NK-92 (cell line): ENCODE measurements at regions not wholly inside any gene's neighbourhood (a gene's known extent, or its start where the extent isn't known, plus 50 kb on each side); places are given as distances from the start of the nearest gene placed in this dataset.

Source experiments
- DNase-seq: peaks from one replicate; lab custom pipeline; 2025; ENCODE audit not compliant: unreplicated experiment; lab: John Stamatoyannopoulos, UW

DNA sequence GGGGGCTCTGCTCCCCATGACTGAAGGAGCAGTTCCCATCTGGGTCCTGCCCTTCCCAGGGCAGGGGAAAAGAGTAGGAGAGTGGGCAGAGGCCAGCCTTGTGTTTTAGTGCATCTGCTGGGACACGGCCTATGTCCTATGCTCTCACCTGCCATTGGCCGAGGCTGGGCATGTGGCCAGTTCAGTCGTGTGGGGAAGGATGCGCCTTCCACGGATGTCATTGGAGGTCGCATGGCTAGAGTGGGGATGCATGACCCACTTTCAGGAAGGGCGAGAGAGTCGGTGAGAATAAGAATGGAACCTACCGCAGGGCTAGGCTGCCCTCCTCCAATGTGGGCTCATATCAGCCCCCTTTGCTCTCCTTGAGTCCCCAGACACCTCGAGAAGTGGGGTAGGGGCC is 70.9 kb upstream of the HAAO start:
- DNase-seq: no peak

DNA sequence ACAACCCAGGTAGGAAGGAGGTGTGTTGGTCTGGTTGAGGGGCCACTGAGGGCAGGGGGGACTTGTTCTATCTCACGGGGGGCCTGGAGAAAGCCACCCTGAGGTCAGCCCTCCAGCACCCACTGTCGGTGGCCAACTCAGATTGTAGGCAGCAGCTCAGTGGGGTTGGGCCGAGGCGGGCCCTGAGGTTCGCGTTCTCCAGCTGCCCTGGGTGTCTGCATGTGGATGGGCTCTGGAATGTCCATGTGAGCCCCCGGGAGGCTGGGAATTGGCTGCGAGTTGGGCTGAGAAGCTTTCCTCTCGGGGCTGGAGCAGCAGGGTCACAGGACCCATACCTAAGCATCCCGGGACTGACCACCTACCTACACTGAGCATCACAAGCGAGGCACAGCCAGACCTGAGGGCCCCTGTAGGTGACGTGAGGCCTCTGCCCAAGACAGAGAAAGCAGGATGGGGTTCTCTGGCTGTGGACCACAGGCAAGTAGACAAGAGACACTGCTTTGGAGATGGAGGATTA is 70.3 kb upstream of the HAAO start:
- DNase-seq: no peak

DNA sequence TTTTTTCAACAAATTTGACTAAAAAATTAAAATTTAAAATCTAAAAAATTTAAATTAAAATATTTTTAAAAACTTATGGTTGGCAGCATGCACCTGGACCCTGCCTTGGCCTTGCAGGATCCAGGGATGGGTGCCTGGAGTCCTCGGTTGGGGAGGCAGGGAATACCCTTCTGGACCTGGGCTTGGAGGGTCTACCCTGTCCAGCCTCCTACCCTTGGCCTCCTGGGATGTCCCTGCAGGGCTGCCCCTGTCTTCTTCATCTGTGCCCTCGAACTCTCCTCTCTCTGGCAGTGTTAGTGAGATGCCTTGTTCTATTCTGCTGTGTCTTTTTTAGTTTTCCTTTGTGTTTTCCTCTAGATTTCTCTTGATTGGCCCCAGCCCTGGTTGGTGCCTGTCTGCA is 68.9 kb upstream of the HAAO start:
- DNase-seq: no peak

DNA sequence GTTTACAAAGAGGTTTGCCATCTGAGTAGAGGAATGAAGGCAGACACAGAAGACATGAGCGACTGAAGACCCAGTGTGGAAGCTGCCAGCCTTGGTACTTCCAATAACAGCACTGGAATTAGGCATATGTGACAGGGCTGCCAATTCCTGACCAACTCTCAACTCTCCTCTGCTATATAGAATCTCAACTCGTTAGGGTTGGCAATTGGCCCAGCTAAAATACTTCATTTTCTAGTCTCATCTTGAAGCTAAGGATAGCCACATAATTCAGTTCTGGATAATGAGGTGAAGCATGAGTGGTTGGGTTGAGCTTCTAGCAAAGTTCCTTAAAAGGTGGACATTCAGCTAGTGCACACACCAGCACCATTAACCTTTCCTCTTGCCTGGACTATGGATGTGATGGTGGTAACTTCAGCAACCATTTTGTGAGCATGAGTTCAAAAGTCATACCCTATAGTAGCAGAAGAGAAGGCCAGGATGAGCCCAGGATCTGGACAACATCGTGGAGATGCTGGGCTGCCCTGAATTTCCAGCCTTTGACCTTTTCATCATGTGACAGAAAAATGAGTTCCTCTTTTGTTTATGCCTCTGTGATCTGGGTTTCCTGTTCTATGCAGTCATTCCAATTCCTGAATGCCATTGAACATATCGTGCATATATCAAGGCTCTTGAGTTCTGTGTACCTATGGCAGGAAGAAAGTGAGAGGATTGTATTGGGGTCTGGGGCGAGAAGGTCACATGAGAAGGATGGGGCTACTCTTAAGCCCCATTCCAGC is 68.1 kb upstream of the HAAO start:
- DNase-seq: no peak

DNA sequence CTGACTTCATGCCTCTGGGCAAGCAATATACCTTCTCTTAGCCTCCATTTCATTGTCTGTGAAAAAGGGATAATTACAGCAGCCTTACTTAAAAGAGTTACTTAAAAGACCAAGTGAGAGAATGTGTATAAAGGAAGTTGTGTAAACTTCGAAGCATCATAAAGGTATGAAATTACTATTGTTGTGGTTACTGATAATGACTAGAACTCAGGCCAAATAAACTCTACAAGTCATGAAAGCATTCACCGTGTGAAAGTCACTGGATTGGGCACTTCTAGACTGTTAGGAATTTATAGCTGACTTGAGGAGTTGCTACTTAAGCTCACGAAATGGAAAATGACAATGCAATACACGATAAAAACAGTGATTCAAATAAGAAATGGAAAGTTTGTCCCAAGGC is 67.4 kb upstream of the HAAO start:
- DNase-seq: no peak

DNA sequence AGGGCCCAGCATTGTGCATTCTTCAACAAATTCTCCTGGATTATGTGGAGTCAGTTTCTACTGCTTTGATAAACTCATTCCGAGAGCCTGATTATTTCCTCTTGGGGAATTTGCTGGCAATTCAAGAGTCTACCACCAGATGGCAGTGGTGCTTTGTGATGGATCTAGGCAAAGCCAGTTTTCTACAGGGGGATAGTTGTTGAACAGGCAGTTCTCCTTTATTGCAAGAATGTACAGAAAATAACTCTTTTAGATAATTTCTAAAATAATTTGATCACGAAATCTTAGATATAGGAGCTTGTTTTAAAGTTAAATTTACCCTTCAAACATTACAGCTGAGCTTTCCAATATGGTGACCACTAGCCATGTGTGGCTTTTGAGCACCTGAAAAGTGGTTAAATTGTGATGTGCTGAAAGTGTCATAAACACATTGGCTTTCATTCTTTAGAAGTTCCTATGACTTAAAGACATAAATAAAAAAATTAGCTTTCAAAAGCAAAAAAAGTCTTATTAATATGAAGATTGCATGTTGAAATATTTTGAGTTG is 66.7 kb upstream of the HAAO start:
- DNase-seq: no peak

DNA sequence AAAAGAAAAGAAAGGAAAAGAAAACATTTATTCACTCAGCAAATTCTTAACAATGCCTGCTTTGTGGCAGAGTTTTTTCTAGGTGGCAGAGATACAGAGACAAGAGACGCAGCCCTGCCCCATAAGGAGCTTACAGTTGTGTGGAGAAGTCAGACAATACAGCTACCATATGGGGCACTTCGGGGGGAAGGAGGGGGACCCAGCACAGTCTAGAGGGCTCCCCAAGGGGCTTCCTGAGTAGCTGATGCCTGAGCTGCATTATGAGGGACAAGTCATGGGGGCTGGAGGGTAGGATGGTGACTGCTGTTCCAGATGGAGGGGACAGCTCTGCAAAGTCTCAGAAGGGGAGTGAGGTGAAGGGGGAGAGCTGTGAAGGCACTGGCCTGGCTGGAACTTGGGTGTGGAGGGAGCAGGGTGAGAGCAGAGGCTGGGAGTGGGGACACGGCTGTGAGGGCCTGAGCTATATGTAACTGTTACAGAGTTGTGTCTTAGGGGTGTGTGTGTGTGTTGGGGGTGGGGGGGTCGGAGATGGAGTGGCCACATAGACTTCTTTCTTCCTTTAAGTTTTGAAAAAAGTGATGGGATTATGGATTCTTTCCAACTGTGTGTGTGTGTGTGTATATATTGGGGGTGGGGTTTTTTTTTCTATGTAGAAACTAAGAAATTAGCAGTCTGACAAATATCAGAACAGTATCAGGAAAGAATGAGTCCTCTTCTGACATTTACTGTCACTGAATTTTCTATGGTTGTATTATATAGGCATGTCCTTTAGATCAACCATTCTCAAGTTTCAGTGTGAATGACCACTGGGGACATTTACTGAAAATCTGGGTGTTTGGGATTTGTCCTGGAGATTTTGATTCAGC is 66.0 kb upstream of the HAAO start:
- no peak for DNase-seq

DNA sequence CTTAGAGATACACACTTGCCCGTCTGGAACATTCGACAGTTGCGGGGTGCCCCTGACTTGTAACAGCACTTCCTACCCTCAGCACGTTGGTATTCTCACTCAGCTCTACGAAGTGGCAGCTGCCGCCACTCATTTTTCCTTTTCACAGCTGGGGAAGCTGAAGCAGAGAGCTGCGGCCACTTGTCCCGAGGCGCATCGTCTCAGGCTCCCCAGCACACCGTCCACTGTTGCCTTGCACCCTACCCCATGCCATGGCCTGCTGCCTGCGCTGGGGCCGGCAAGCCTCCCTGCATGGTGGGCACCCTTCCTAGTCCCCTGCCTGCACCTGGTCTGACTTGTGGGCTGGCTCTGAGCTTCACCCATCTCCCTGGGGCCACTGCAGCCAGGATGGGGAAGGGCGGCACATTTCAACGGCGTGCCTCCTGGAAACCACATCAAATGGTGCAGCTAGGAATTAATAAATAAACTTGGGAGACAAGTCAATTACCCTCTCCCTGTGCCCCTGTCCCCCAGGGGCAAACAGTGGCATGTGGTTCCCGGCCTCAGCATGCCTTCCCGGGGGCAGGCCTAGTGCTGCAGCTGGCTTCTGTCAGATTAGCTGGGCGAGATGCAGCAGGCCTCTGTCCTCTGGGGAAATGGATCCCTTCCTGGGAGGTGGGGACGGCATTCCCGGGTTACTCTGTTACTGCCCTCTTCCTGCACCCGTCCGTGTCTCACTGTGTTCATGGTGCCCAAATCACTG is 64.7 kb upstream of the HAAO start:
- DNase-seq: no peak

DNA sequence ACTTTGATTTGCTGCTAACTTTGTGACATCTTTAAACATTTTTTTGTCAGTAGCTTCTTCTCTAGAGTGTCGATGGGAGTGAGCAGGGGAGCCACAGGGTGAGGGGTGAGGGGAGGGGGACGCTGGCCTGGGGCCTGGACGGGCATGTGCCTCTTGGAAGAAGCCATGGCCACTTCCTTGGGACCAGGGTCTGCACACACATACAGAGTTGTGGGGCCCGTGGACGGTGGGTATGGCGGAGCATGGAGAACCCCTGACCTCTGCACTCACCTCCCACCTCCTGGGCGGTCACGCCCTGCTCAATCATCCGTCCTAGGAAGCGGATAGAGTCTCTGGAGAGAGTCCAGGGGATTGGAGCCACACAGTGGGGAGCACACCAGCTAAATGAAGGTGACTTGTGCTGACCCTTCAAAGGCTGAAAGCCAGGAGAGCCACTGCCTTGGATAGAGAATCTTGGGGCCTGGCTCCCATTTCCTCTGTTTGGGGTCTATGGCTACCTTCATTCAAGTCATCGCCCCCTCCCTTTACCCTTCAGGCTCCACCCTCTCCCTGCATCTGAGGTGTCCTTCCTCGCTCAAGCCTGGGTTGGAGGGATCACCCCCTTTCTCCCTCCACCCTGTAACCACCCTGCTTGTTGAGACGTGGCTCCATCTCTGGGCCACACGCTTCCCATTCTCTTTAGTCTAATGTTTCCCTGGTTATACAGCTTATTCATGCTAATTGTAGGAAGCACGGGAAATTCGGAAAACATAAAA is 63.9 kb upstream of the HAAO start:
- DNase-seq: no peak

DNA sequence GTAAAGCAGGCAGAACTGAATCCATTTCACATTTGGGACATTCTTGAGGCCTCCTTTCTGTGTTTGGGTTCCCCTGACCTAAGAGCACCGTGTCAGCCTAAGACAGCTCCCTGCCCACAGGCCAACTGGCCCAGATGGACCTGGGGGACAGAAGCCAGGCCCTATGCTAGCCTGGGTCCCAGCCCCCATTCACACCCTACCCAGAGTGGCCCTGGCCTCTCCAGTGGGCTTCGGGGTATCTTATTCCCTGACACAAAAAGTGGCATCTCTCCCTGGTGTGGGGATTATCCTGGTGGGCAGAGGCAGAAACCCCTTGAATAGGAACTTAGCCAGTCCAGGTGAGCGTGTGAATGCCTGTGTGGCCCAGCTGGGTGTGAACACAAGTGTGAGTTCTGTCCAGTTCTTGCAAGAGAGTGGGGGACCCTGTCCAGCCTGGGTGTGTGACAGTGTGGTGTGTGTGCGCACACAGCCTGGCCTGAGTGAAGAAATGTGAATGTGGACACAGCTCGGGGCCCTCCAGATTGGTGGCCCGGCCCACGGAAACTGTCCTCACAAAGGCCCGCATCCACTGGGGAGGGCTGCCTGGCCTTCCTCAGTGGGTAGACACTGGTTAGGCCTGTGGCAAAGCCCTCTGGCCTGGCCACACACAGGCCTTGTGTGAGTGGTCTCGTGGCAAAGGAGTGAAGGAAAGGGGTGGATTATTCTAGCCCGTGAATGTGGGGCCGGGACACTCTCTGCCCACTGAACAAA is 63.0 kb upstream of the HAAO start:
- no peak for DNase-seq

DNA sequence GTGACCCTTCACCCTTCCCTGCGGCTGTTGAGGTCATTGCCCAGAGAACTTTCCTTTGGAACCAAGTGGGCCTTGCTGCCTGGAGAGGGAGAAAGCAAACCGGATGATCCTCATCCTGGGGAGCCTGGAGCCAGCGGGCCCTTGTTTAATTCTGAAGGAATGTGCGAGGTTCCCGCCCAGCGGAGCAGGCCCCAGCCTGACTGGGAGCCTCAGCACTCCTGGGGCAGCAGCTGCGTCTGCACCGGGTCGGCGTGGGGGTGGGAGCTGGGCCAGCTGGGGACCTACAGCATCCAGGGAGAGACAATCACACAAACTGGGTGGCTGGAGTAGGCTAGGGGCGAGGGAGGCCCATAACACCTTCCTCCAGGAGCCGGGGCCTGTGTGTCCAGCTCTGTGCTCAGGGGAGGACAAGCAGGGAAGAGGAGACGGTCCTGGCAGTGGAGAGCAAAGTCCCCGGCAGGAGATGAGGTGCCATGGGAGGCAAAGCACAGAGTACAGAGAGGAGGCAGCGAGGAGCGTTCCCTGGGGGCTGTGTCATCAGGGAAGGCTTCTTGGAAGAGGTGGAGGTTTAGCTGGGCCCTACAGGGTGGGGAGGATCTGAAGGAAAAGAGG is 61.9 kb upstream of the HAAO start:
- no peak for DNase-seq

DNA sequence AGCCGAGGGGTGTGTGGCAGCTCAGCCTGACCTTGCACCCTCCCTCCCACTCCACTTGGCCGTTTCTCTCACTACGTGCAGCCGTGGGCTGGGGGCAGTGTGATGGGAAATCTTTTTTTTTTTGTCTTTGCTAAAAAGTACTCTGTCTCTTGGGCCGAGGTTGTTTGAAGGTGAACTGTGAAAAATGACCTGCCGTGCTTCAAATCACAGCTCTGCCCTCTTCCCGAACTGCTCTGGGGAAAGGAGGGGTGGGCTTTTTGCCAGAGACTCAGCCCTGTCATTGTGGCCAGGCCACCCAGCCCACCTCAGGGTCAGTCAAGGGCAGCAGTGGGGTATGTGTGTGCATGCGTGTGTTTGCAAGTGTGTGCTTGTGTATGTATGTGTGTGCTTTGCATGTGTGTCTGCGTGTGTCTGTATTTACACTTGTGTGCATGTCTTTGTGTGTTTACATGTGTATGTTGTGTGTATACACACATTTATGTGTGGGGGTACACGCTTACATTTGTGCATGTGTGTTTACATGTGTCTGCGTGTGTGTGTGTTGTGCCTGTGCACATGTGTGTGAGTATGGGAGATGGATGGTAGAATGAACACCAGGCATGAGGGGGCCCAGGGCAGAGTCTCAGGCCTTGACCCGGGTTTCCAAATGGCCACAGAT is 61.3 kb upstream of the HAAO start:
- no peak for DNase-seq

DNA sequence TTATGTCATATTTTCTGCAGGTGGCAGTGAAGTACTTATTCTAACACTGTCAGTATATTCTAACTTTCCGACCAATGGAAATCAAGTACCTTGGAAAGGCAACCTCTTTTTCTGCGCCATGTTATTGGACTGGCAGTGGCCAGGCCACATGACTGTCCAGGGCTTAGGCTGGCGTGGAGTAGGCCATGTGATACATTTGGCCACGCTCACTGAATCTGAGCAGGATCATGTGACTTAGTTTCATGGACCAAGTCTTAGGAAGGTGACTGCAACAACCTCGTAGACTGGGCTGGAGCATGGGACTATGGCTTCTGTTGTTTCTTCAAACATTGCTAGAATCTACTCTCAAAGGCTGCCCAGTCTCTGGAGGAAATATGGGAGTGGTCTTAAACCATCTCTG is 60.4 kb upstream of the HAAO start:
- no peak for DNase-seq

DNA sequence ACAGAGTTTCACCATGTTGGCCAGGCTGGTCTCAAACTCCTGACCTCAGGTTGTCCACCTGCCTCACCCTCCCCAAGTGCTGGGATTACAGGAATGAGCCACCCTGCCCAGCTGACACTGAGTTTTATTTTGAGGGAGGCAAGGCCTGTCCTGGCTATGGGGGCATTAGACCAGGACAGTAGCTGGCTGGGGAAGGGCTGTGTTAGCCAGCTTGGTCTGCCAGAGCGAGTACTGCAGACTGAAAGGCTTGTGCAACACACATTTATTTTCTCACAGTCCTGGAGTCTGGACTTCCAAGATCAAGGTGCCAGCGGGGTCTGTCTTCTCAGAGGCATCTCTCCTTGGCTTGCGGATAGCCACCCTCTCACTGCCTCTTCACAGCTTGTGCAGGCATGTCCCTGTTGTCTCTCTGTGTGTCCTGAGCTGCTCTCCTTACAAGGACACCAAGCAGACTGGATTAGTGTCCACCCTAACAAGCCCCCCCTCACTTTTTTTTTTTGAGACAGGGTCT is 59.4 kb upstream of the HAAO start:
- DNase-seq: no peak

DNA sequence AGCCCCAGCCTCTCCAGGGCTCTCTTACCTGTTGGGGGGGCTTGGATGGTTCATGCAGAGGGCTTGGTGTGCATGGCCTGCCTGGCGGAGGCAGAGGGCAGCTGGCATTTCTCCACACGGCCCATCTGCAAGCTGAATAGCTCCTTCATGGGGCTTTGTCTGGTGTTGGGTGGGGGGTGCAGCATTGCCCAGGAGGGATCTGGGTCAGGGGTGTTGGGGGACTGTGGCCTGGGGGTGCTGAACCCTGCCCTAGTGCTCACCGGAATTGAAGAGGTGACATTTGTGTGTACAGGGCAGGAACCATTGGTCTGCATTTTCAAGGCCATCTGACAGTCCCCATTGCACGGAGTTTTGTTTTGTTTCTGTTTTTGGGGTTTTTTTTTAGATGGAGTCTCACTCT is 58.8 kb upstream of the HAAO start:
- no peak for DNase-seq

DNA sequence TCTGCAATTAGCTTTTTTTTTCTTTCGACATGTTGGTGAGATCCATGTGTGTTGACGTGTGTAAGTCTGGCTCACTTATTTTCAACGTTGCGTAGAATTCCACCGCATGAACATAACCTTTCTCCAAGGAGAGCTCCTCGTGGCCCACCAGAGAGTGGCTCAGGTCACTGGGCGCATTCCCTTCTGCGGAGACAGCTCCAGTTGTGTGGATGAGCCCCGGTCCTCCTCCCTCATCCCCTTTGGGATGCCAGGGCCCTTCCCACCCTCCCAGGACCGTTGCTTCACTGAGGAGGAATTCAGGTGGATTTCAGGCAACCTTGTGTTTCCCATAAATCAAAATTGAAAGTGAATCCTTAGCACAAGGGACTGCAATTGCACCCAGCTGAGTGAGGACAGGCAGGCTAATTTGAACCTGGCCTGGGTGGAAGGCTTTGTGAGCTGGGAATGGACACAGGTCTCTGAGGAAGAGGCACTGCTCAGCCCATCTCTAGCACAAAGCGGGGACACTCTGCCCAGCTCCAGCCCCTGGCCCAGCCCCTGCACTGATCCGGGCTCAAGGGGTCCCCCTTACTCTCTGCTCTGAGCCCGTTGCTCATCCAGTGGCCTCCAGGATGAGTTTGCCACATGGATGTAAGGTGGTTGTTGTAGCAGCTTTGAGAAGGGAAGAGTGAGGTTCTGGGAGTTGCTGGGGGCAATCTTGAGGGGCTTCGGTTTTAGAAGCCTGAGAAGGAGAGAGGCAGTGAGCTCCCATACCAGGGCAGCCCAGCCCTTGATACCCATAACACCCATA is 57.8 kb upstream of the HAAO start:
- no peak for DNase-seq

DNA sequence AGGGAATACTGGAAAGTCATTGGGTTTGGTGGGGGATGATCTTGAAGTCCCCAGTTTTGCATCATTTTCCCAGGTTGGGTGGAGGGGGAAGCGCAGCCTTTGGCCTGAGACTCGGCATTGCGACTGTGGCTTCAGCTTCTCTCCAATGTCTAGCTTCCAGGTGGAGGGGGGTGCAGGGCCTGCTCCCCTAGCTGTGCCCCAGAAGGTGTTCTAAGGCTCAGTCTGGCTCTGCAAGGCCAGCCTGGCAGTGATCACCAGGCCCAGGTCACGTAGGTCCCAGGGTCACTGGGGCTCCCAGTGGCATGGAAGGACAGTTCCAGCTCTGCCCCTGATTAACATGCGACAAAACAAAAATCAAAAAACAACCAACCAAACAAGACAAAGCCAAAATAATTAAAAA is 56.9 kb upstream of the HAAO start:
- no peak for DNase-seq

DNA sequence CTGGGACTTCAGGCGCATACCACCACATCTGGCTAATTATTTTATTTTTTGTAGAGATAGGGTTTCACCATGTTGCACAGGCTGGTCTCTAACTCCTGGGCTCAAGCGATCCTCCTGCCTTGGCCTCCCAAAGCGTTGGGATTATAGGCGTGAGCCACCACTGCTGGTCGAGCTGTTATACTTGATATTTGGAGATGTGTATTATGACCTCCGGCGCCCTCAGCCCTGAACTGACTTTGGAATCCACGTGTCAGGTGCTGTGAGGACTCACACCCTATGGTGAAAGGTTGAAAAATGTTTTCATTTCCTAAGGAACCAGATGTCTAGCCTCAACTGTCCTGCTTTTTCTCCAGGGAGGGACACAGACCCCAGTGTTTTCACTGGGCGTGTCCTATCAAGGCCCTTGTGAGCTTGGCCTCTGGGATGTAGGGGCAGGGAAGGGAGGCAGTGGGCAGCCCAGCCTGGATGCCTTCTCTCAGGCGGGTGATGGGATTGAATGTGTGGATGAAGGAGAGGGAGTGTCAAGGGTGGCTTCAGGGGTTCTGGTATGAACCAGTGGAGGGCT is 56.4 kb upstream of the HAAO start:
- no peak for DNase-seq
